Fibroblast of lung (primary cell): ENCODE measurements at regions not wholly inside any gene's neighbourhood (a gene's known extent, or its start where the extent isn't known, plus 50 kb on each side); places are given as distances from the start of the nearest gene placed in this dataset.

ENCODE experiments used
- CTCF ChIP-seq, 2 donors: IDR thresholded peaks in 1 of 2; conservative IDR thresholded peaks in 1 of 2; 1 replicate in 1 of 2; 2 replicates in 1 of 2; pipeline ENCODE4 v1.5.1; 2011 to 2012; ENCODE audit warnings: low read length in 2 of 2, control low read depth in 1 of 2, inconsistent platforms in 1 of 2, low read depth in 1 of 2, mild to moderate bottlenecking in 1 of 2
- EZH2 ChIP-seq: IDR thresholded peaks from 2 replicates; pipeline ENCODE4 v1.5.1; 2012; ENCODE audit warnings: low read length, control low read depth, mild to moderate bottlenecking; ENCODE audit errors: missing control alignments

GRCh38 chr1:114229368-114229767, 75.7 kb upstream of the SYT6 start:
- TF ChIP-seq CTCF (conservative IDR thresholded peaks at IDR 0.05 in 1 of 2, IDR thresholded peaks at IDR 0.05 in 1 of 2; ENCODE audit: low read depth in 1 of 2, low read length in 2 of 2) (no peak), EZH2 (no peak)
